HG03469 (cell line): ENCODE measurements at regions not wholly inside any gene's neighbourhood (a gene's known extent, or its start where the extent isn't known, plus 50 kb on each side); places are given as distances from the start of the nearest gene placed in this dataset.
A peak's percentile ranks its signal among the peaks of the same experiment; 100 is the strongest.
"Not testable (repeated sequence)": the region's sequence is repeated elsewhere in the genome, so short reads cannot be mapped to it uniquely, and the experiment has no call there.

ENCODE experiments used
- ATAC-seq: cut with Tn5 transposase; IDR thresholded peaks from one replicate; pipeline ENCODE4 v1.9.1; 2021; ENCODE audit warnings: mild to moderate bottlenecking, moderate library complexity, moderate number of reproducible peaks; ENCODE audit not compliant: unreplicated experiment

DNA sequence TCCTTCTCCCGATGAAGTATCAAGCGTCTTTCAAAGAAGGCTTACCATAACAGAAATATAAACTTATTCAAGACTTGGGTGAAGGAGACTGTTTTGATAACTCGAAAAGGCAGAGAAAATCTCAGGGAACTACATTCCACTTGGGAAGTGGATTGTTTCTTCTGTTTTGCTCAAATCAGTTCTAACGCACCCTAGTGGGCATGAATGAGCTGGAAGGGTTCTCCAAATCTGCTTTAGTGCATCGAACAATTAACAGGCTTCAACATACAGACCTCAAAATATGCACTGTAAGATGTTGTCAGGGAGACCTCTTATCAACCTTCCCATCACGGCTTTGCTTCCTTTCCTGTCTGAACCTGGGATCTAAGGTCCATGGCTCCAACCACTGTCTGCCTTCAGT, 392.5 kb downstream of the CD83 start:
- no peak for ATAC-seq

DNA sequence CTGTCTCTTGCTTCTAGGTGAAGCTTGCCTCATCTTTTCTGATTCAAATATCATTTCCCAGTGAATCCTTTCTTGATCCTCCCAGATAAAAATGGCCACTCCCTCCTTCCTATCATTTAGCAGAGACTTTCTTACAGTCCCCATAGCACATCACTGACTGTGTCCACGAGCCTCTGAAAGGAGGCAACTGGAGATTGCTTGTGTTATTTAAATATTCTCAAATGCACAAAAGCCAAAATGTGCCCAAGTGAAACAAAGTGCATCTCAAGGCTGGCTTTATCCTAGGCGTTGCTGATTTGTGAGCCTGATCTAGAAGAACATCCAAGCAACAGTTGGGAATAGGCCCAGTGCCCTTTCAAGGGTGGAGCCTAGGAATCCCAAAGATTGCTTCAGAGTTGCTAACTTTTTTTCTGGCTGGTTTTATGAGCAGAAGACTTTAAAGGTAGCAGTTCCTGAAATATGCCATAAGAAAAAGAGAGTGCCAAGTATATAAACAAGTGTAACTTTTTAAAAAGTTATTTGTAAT, 393.6 kb downstream of the CD83 start:
- no peak for ATAC-seq

DNA sequence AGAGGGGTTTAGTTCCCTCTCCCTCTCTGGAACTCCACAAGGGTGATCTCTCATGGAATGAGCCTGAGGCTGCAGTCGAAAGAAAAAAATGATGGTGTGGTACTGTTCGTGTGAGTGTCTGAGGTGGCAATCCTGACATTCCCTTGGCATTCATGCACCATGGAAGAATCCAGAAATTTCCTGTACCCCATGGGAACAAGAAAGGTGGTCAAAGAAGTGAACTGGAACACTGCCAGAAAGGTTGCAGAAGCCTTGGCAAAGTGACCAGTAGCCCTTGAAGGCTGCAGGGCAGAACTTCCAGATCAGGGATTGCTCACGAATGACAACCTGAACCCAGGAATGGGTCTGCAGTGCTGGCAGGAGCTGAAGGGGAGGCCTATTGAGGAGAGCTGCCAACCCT, 394.7 kb downstream of the CD83 start:
- ATAC-seq, result no peak

DNA sequence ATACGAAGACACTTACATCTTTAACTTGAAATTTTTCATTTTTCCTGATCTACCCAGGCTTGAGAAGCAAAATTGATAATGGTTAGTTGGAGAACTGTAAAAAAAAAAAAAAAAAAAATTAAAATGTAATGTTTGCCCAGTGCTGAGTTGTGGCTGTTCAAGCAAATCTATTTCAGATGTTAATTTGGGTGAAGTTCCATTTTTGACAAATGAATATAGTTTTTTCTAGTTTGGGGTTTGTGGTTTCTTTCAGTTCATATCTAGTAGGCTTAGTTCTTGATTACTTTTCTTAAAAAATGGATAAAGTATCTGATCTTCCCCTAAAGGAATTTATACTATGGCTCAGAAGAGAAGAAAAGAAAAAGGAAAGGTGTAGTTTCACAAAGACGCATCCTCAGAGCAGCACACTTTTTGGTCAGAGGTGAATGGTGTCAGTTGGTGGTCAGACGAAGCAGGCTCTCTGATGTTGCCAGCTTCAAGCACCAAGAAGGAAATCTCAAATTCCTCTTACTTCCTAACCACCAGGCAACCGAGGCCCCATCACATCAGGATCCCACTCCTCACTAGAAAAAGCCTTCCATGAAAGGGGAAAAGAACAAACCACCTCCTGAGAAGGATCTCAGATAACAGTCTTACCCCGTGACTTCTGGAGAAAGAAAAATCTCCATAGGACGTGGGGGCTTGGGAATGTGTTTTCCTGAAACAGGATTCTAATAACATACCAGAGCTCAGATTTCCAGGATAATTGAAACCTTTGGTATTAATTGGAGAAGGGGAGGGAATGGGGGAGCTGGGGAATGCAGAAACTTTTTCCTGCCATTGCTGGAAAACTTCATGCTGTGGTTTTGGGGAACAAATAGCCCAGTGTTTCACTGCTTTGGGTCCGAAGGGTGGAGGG, 396.2 kb downstream of the CD83 start:
- ATAC-seq, result no peak

DNA sequence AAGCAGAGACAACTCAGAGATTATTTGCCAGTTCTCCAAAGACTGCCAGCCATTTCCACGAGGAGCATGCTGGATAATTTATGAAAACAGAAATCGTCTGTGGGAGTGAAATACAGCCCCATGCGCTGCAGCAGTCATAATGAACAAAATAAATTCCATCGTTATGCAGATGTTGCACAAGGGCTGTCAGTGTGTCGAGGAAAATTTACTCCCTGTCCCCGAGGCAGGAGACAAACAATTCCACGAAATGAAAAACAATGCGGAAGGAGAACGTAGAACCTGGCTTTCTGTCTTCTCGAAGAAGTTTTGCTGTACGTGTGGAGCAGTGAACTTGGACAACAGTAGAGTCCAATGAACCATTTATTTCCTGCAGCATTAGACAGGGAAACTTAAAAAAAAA, 399.4 kb downstream of the CD83 start:
- ATAC-seq, result no peak

DNA sequence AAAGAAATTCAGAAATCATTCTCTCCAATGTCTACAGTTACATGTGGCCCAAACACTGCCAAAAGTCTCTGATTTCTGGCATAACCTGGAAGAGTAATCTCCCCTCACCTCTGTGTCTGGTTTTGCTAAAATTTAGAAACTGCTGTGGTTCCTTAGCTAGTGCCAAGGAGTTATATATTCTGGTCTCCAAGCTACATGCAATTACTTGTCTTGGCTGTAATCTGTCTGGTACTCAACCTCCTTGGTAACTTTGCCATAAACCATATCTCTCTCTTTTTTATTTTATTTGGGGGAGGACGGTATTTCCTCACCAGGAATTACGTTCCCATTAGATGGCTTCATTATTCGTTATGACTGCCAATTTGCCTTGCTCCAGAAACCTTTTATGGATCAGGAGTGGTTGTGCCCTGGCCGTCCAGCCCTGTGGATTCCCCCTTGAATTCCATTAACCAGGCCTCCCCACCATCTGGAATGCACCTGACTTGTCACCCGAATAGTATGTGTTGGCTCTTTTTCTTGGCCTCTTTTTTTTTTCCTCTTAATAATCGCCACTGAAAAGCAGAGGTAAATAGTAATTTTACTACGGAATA, 400.0 kb downstream of the CD83 start:
- ATAC-seq, result no peak

DNA sequence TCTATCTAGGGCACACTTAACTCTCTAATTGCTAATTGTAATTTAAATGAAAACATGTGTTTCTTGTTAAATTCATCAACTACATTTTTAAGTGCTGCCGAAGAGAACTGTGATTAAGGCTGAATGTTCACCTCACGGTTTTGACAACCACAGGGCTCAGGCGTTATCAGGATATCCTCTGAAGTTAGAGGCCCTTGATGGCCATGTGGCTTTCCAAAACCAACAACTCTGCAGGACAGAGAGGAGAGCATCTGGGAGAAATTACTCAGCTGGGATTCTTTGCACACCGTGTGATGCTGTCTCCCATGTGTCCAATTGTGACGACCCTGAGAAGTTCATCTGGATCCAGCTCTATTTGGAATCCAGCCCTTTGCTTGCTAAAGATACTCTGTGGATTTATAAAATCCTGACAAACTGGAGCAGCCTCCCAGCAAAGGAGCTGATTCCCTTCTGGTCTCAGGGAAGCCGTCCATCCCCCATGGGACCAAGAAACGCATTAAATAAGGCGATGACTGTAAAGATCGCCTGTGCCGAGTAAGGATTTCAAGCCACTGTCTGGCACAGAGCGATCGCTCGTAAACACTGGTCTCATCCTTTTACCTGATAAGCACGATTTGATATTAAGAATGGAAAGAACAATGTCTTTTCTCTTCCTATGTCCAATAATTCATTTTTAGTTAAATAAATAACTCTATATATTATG, 401.1 kb downstream of the CD83 start:
- ATAC-seq, result no peak

DNA sequence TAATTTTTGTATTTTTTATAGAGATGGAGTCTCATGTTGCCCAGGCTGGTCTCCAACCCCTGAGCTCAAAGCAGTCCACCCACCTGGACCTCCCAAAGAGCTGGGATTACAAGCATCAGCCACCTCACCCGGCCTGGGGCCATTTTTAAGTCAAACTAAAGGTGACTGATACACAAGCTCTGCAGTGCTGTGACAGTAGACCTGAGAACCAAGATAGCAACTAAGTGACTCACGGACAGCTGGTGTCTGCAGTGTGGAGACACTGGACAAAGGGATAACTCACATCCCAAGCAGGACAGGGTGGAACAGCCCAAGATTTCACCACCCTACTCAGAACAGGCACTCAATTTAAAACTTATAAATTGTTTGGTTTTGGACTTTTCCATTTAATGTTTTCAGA, 402.5 kb downstream of the CD83 start:
- ATAC-seq, result no peak

DNA sequence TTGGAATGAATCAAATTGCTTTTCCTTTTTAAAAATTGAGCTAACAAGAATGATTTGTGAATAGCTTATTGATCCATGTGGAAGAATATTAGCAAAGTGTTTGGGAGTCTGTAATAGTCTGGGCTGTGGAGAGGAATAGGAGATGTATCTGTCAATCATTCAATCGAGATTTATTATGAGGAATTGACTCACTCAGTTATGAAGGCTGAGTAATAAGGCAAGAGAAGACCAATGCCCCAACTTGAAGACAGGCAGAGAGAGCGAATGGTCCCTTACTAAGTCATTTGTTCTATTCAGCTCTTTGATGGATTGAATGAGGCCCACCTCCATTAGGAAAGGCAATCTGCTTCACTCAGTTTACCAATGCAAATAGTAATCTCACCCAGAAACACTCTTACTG, 403.0 kb downstream of the CD83 start:
- no peak for ATAC-seq

DNA sequence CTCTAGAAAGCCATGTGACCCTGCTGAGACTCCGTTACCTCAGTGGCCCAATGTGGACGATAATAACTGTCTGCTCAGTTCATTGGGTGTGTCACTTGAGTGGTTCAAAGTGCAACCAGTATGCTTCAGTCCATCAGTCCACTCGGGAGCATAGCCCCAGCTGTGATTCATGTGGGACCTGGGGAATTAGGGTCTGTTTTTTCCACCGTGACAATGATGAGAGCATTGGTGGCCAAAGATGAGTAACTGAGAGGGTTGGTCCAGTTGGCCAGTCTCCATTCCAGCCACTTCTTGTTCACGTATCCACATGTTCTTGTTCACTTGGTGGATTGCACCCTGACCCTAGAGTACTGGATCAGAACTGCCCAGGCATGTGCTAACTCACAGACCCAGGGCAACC, 403.6 kb downstream of the CD83 start:
- no peak for ATAC-seq

DNA sequence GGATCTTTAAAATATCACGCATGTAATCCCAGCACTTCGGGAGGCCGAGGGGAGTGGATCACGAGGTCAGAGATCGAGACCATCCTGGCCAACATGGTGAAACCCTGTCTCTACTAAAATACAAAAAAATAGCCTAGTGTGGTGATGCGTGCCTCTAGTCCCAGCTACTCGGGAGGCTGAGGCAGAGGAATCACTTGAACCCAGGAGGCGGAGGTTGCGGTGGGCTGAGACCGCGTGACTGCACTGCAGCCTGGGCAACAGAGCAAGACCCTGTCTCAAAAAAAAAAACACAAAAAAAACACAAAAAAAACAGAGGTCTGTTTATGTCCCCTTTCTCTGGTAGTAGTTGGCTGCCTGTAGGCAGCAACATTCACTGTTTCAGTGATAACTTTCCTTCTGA, 404.3 kb downstream of the CD83 start:
- ATAC-seq, result not testable (repeated sequence)

DNA sequence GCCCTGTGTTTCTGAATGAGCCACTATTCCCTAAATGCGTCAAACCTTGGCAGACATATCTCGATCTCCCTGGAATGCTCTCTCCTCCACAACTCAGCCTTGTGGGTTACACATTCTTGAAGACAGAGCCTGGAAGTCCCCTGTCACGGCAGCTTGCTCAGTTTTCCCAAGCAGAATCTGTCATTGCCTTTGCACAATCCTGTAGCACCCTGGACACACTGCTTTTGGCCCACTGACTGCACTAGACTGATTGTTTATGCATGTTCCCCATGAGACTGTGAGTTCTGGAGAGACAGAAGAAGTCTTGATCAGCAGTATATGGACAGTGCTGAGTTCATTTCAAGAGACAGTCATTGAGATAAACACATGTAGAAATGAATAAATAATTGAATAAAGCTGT, 406.7 kb downstream of the CD83 start:
- no peak for ATAC-seq

DNA sequence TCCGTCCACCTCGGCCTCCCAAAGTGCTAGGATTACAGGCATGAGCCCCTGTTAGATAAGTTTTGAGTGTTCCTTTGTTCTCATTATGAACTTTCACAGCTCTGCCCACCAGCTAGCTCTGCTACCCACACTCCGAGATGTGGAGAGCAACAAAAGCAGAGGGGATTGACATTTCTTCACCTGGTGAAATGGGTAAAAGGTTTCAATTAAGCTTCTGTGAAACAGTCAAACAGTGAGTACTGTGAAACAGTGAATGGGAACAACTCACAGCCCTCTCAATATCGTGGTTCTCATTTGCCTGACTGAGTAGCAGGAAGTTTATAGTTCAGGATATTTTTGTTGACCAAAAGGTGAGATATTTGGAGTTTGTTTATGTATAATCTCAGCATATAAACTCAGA, 412.8 kb downstream of the CD83 start:
- no peak for ATAC-seq

DNA sequence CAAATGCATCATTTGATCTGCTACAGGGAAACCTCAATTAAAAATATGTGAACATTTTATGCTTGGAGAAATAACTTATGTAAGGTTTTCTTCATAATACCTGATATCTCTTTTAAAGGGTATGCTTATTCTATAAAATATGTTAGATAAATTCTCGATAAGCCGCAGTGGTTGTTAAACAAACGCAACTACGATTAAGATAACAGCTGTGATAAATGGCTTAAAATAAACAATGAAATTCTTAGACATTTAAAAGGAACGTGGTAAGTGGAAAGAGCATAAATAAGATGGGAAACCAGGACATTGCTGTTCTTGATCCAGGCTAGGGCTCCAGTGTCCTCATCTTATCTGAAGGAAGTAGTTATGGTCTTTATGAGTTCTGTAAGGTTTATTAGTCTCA, 415.9 kb downstream of the CD83 start:
- no peak for ATAC-seq

DNA sequence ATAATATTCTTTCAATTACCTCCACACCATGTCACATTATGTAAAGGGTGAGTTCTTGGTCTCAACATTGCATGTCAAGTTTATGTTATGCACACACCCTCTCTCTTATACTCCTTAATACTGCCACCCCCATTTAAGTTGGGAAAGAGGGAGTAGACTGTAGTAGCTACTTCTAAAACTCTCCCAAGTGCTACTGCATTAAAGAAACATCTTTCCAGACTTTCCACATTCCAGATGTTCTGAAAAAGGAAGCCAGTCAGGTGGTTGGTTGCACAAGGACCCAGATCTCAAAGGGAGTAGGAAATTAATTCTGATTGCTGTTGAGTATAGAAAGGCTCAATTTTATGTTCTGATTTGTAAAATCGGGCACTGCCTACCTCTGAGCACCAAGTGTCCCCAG, 419.5 kb downstream of the CD83 start:
- ATAC-seq, result no peak

DNA sequence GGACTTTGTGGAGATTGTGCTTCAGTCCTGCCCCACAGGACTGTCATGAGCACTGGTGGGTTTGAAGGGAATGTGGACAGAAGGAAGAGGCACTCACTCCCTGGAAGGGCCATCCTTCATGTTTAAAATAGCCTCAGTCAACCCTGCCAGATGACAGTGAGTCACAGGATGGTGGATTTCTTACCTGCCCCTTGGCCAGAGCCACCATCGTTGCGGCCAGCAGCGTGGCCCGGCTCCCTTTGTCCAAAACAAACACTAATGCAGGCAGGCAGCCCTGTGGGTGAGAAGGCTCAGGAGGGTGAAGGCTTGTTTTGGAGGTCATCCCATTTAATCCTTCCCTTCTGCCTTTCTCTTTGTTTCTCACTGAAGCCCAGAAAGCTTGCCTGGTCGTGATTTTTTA, 422.7 kb downstream of the CD83 start:
- ATAC-seq, result no peak

DNA sequence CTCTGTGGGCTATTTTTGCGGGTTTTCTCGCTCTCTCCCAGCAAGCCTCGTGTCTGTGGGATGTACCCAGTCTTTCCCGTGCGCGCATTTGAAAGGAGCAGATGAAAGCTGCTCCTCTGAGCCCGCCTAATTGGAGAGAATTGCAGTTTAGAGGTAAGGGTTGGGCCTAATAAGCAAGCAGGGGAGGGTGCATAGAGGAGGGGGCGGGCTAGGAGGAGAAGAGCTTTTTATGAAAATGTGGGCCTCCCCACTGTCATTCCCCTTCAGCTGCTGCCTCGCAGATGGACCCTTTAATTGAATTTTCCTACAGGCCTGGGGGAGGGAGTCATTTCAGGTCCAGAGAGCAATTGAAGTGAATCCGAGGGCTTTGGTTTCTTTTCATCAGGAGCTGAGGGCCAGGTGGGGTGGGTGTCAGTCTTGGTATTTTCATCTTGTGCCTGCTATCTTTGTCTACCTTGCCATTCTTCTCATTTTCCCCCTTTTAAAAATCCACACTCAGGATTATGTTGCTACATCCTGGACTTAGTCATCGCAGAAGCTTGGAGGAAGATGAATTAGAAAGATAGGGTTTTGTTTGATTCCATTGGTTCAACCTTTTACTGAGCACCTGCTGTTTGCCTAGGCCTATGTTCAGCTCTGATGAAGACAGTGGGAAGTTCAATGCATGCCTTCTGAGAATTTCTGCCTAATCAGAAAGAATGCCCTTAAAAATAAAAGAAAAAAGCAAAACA, 423.4 kb downstream of the CD83 start:
- no peak for ATAC-seq

DNA sequence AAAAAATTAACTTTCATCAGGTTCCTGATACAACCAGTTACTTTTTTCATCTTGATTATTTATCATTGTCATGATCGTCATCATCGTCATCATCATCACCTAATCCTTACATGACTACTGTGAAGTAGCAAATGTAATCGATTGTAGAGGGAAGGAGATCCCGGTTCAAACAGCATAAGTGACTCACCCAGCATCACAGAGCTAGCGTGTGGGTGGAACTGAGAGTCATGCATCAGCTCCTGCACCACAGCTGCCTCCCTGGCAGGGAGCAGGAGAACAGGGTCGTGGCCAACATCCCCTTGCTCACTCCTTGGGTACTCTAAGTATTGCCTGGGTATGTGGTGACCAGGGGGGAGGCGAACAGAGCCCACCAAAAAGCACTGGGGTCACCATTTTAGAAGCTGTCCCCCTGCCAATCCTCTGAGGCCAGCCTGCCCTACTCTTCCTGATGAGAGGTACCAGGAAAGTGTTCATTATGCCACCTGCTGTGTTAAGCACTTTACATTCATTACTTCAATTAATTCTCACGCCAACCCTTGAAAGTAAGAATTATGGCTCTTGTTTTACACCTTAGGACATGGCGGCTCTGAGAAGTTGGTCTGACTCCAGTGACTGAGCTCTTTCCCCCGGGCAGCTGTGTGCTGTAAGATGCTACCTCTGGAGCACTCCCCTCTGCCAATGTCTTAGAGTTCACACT, 425.2 kb downstream of the CD83 start:
- ATAC-seq, result peak; percentile 78

DNA sequence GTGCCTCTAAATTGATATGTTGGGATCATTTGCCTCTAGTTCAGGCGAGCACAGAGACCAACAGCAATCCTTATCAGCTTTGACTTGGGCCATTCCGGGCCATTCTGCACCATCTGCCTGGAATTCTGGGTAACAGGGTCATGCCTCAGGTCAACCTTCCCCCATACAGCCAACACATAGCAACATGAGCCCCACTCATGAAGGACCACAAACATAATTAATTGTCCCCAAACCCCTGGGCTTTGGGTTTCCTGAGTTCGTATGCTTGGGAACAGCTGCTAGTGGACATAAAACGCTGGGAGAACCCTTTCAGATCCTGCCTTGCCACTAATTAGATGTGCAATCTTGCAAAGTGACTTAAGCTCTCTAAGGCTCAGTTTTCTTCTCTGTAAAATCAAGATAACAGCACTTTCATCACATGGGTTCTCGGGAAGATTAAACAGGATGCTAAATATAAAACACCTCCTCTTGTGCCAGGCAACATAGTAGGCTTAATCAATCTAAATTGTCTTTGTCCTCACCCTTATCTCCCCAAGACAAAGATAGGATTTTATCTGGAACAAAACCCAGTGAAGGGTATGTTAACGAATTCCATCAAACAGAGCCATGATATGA, 426.5 kb downstream of the CD83 start:
- no peak for ATAC-seq

DNA sequence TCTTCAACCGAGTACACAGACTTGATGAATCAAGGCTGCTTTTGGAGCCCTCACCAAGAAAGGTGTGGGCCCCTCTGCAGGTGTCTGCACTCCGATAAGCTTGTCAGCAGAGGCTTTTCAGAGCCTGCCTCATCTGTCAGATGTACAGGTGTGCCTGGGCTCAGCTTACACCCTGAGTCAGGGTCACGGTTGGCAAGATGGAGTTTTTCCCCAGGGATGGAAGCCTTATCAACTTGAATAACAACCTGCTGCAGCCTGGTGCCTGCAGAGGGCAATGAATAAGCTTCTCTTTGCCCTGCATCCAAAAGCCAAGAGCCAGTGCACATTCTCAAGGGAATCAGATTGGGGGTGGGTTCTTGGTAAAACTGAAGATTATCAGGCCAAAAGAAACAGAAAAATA, 427.1 kb downstream of the CD83 start:
- ATAC-seq, result no peak
